ENCODE measurements at regions not wholly inside any gene's neighbourhood (a gene's known extent, or its start where the extent isn't known, plus 50 kb on each side); places are given as distances from the start of the nearest gene placed in this dataset.

DNA sequence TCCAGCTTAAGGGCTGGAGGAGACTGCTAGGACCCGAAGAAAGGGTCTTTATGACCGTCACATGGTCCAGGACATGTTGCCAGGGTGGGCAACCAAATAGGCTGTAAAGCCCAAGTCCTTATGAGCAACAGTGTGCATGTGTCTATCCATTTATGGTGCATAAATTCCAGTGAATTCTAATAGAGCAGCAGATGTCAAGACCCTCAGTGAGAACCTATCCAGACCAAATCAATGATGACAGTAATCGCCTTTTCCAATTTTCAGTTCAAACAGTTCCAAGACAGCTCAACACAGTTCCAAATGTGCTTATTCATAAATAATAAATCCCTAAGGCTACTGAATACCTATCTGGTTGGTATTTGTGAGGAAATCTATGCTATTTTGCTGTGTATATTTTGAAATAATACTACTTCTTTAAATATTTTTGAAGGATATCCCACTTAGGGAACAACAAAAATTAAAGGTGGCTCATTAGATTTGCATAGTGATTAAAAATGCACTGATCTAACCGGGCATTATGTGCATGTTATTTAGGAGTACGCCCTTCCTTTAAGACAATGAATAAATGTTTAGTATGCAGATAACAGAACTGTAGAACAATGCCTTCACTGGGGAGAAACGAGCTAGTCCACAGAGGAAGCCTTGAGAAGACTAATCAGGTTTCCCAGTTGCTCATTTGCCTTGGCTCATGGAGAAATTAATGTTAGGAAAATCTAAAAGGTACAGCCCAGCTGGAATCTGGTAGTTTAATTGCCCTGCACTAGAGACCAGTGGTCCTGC lies 519.5 kb upstream of the CHAC2 start:
- no peak overlapping the region for H3K4me3 ChIP-seq (ENCODE audit: low read depth, low read length, poor library complexity, severe bottlenecking)
- CTCF ChIA-PET = no interaction called here
- no peaks in the 10 kb centered on the region for H3K9me3 ChIP-seq (ENCODE audit: low read depth, low read length, poor library complexity, severe bottlenecking)
- H3K27me3 ChIP-seq (replicated peaks; ENCODE audit: insufficient read depth, low read depth, low read length, poor library complexity) = no peaks in the 10 kb centered on the region
- POLR2A ChIA-PET (ENCODE audit: low non-redundant PET) = no interaction called here
- no peak overlapping the region for H3K27ac ChIP-seq (ENCODE audit: low read depth, low read length, poor library complexity, severe bottlenecking)
- TF ChIP-seq, protein P1, sequence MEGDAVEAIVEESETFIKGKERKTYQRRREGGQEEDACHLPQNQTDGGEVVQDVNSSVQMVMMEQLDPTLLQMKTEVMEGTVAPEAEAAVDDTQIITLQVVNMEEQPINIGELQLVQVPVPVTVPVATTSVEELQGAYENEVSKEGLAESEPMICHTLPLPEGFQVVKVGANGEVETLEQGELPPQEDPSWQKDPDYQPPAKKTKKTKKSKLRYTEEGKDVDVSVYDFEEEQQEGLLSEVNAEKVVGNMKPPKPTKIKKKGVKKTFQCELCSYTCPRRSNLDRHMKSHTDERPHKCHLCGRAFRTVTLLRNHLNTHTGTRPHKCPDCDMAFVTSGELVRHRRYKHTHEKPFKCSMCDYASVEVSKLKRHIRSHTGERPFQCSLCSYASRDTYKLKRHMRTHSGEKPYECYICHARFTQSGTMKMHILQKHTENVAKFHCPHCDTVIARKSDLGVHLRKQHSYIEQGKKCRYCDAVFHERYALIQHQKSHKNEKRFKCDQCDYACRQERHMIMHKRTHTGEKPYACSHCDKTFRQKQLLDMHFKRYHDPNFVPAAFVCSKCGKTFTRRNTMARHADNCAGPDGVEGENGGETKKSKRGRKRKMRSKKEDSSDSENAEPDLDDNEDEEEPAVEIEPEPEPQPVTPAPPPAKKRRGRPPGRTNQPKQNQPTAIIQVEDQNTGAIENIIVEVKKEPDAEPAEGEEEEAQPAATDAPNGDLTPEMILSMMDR (conservative IDR thresholded peaks at IDR 0.05; ENCODE audit: low read depth, low read length) = no peak
- TF ChIP-seq EZH2 (IDR thresholded peaks at IDR 0.05; ENCODE audit: borderline replicate concordance, low read depth, low read length, poor library complexity, severe bottlenecking) = no peak
- H3K36me3 ChIP-seq (ENCODE audit: insufficient read depth, low read length, poor library complexity, severe bottlenecking) = no peaks in the 10 kb centered on the region
- BruUV-seq (replicated peaks) = no TSS peak
- DNase-seq (ENCODE audit: low spot score) = no peak
- intact Hi-C loops (cut with micrococcal nuclease; ENCODE audit: unreplicated experiment) = no loop called here
- no peaks in the 10 kb centered on the region for H3K4me1 ChIP-seq (ENCODE audit: insufficient read depth, low read length, poor library complexity, severe bottlenecking)

GRCh38 chr2:53243430-53243829 lies 524.2 kb upstream of the CHAC2 start:
- POLR2A ChIA-PET (ENCODE audit: low non-redundant PET) = no interaction called here
- Histone ChIP-seq H3K27ac (ENCODE audit: low read depth, low read length, poor library complexity, severe bottlenecking) (no peak overlapping the region), H3K9me3 (ENCODE audit: low read depth, low read length, poor library complexity, severe bottlenecking) (no peaks in the 10 kb centered on the region), H3K4me3 (ENCODE audit: low read depth, low read length, poor library complexity, severe bottlenecking) (no peak overlapping the region), H3K4me1 (ENCODE audit: insufficient read depth, low read length, poor library complexity, severe bottlenecking) (no peaks in the 10 kb centered on the region), H3K27me3 (replicated peaks; ENCODE audit: insufficient read depth, low read depth, low read length, poor library complexity) (no peaks in the 10 kb centered on the region), H3K36me3 (ENCODE audit: insufficient read depth, low read length, poor library complexity, severe bottlenecking) (no peaks in the 10 kb centered on the region)
- intact Hi-C loops (cut with micrococcal nuclease; ENCODE audit: unreplicated experiment) = no loop called here
- BruUV-seq (replicated peaks) = no TSS peak
- no peak for DNase-seq (ENCODE audit: low spot score)
- CTCF ChIA-PET = no interaction called here
- TF ChIP-seq, protein P1 (conservative IDR thresholded peaks at IDR 0.05; ENCODE audit: low read depth, low read length) = no peak
- no peak for TF ChIP-seq EZH2 (IDR thresholded peaks at IDR 0.05; ENCODE audit: borderline replicate concordance, low read depth, low read length, poor library complexity, severe bottlenecking)

- no TSS peak for BruUV-seq (replicated peaks)
Measured at GRCh38 chr2:53242090-53242489, 525.5 kb upstream of the CHAC2 start.

More at GRCh38 chr2:53242090-53242489, 525.5 kb upstream of the CHAC2 start:
- Histone ChIP-seq H3K9me3 (ENCODE audit: low read depth, low read length, poor library complexity, severe bottlenecking) (no peaks in the 10 kb centered on the region), H3K36me3 (ENCODE audit: insufficient read depth, low read length, poor library complexity, severe bottlenecking) (no peaks in the 10 kb centered on the region), H3K4me3 (ENCODE audit: low read depth, low read length, poor library complexity, severe bottlenecking) (no peak overlapping the region), H3K27ac (ENCODE audit: low read depth, low read length, poor library complexity, severe bottlenecking) (no peak overlapping the region), H3K4me1 (ENCODE audit: insufficient read depth, low read length, poor library complexity, severe bottlenecking) (no peaks in the 10 kb centered on the region), H3K27me3 (replicated peaks; ENCODE audit: insufficient read depth, low read depth, low read length, poor library complexity) (no peaks in the 10 kb centered on the region)
- TF ChIP-seq, protein P1 (conservative IDR thresholded peaks at IDR 0.05; ENCODE audit: low read depth, low read length) = no peak
- TF ChIP-seq EZH2 (IDR thresholded peaks at IDR 0.05; ENCODE audit: borderline replicate concordance, low read depth, low read length, poor library complexity, severe bottlenecking) = no peak
- DNase-seq (ENCODE audit: low spot score) = no peak
- CTCF ChIA-PET = no interaction called here
- POLR2A ChIA-PET (ENCODE audit: low non-redundant PET) = no interaction called here
- intact Hi-C loops (cut with micrococcal nuclease; ENCODE audit: unreplicated experiment) = no loop called here
